GM21576 (cell line): ENCODE measurements at regions not wholly inside any gene's neighbourhood (a gene's known extent, or its start where the extent isn't known, plus 50 kb on each side); places are given as distances from the start of the nearest gene placed in this dataset.
"Not testable (repeated sequence)": the region's sequence is repeated elsewhere in the genome, so short reads cannot be mapped to it uniquely, and the experiment has no call there.

Experiments used
- ATAC-seq: cut with Tn5 transposase; IDR thresholded peaks from one replicate; pipeline ENCODE4 v1.9.1; 2021; ENCODE audit warnings: mild to moderate bottlenecking, moderate library complexity; ENCODE audit not compliant: unreplicated experiment

GRCh38 chr3:95333826-95334225, 1271.0 kb downstream of the NSUN3 start:
- ATAC-seq, result no peak

GRCh38 chr3:95334461-95334860, 1271.6 kb downstream of the NSUN3 start:
- no peak for ATAC-seq

GRCh38 chr3:95335517-95335916, 1272.7 kb downstream of the NSUN3 start:
- ATAC-seq, result no peak

- no peak for ATAC-seq
Measured at GRCh38 chr3:95338446-95338845, 1275.6 kb downstream of the NSUN3 start.

- no peak for ATAC-seq
Measured at GRCh38 chr3:95341314-95341713, 1278.5 kb downstream of the NSUN3 start.

GRCh38 chr3:95343228-95343627, 1280.4 kb downstream of the NSUN3 start:
- no peak for ATAC-seq

- ATAC-seq, result no peak
Measured at GRCh38 chr3:95343767-95344166, 1280.9 kb downstream of the NSUN3 start.

- not testable (repeated sequence) for ATAC-seq
Measured at GRCh38 chr3:95347936-95348335, 1285.1 kb downstream of the NSUN3 start.

GRCh38 chr3:95348879-95349278, 1286.0 kb downstream of the NSUN3 start:
- no peak for ATAC-seq

- ATAC-seq, result no peak
Measured at GRCh38 chr3:95350049-95350448, 1287.2 kb downstream of the NSUN3 start.

GRCh38 chr3:95351158-95351557, 1288.3 kb downstream of the NSUN3 start:
- ATAC-seq, result no peak

- ATAC-seq, result no peak
Measured at GRCh38 chr3:95352471-95352870, 1289.6 kb downstream of the NSUN3 start.

GRCh38 chr3:95354489-95354888, 1291.6 kb downstream of the NSUN3 start:
- ATAC-seq, result no peak

- no peak for ATAC-seq
Measured at GRCh38 chr3:95356764-95357501, 1294.1 kb downstream of the NSUN3 start.

GRCh38 chr3:95387242-95388021, 1324.6 kb downstream of the NSUN3 start:
- ATAC-seq, result no peak

- no peak for ATAC-seq
Measured at GRCh38 chr3:95389725-95390313, 1327.0 kb downstream of the NSUN3 start.

- ATAC-seq, result no peak
Measured at GRCh38 chr3:95394286-95394685, 1331.4 kb downstream of the NSUN3 start.

- ATAC-seq, result no peak
Measured at GRCh38 chr3:95399585-95399984, 1336.7 kb downstream of the NSUN3 start.

- no peak for ATAC-seq
Measured at GRCh38 chr3:95401693-95402092, 1338.8 kb downstream of the NSUN3 start.

GRCh38 chr3:95407709-95408463, 1345.0 kb downstream of the NSUN3 start:
- no peak for ATAC-seq

- no peak for ATAC-seq
Measured at GRCh38 chr3:95408464-95408862, 1345.6 kb downstream of the NSUN3 start.
